ENCODE measurements at regions not wholly inside any gene's neighbourhood (a gene's known extent, or its start where the extent isn't known, plus 50 kb on each side); places are given as distances from the start of the nearest gene placed in this dataset.
A peak's percentile ranks its signal among the peaks of the same experiment; 100 is the strongest.

DNA sequence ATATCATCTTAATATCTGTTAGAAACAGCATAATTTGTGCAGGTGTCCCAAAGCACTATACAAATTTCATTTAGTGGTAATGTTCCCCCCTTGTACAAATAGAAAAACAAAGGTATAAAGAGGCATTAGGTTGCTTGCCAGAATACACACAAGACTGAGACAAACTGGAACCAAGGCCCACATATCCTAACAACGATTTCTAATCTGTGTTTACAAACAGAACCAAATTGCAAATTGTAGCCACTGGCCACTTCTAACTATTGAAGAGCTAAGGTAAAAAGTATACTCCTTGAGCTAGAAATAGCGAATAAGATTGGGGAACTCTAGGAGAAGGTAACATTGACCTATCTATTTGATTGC lies 526.1 kb downstream of the KLF12 start:
- H3K27ac ChIP-seq, result no peak overlapping the region
- H3K4me3 ChIP-seq, result no peak overlapping the region
- TF ChIP-seq CTCF (IDR thresholded peaks at IDR 0.05; ENCODE audit: low read depth, low read length), result no peak
- H3K27me3 ChIP-seq, result no peaks in the 10 kb centered on the region
- DNase-seq (ENCODE audit: low read depth in 1 of 2, low spot score in 1 of 2), result no peak
- H3K36me3 ChIP-seq, result no peaks in the 10 kb centered on the region
- no peaks in the 10 kb centered on the region for H3K9me3 ChIP-seq (ENCODE audit: low read depth)
- H3K4me1 ChIP-seq (ENCODE audit: low read depth), result no peaks in the 10 kb centered on the region

DNA sequence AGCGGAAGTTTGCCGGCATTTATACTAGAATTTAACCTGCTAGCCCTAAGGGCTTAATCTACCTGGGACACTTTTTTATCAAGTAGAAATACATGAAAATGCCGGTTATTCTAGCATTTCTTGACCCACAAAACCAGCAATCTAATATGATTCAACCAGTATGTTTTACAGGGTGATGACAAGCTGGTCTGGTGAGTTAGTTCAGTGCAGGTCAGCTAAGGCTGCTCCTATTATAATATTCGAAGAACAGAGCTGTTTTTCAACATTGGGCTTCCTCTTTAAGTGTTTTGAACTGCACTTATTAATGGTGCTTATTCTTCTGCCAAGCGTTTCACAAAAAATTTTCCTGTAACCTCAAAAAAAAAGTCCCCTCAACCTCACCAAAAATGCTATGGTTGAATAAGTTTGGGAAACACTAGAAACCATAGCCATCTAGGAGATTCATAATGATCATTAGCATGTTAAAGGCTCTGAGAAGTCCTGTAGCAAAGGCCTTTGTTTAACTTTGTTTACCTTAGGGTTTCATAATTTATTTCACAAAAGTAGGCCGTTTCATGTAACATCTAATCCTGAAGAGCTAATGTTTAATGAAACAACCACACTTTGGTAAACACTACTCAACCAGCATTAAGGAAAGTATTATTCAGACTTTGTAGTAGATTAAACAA lies 526.6 kb downstream of the KLF12 start:
- no peak overlapping the region for H3K4me3 ChIP-seq

GRCh38 chr13:73603646-73604045 lies 530.6 kb downstream of the KLF12 start:
- H3K27ac ChIP-seq, result no peak overlapping the region
- H3K9me3 ChIP-seq (ENCODE audit: low read depth), result no peaks in the 10 kb centered on the region
- no peaks in the 10 kb centered on the region for H3K27me3 ChIP-seq
- DNase-seq (ENCODE audit: low read depth in 1 of 2, low spot score in 1 of 2), result no peak
- no peaks in the 10 kb centered on the region for H3K36me3 ChIP-seq
- H3K4me1 ChIP-seq (ENCODE audit: low read depth), result no peaks in the 10 kb centered on the region
- no peak overlapping the region for H3K4me3 ChIP-seq
- no peak for TF ChIP-seq CTCF (IDR thresholded peaks at IDR 0.05; ENCODE audit: low read depth, low read length)

More for the DNA sequence above, 526.6 kb downstream of the KLF12 start:
- Histone ChIP-seq H3K36me3 (no peaks in the 10 kb centered on the region), H3K9me3 (ENCODE audit: low read depth) (no peaks in the 10 kb centered on the region), H3K27ac (no peak overlapping the region), H3K27me3 (no peaks in the 10 kb centered on the region), H3K4me1 (ENCODE audit: low read depth) (no peaks in the 10 kb centered on the region)
- no peak for DNase-seq (ENCODE audit: low read depth in 1 of 2, low spot score in 1 of 2)
- no peak for TF ChIP-seq CTCF (IDR thresholded peaks at IDR 0.05; ENCODE audit: low read depth, low read length)

GRCh38 chr13:73602295-73602694 lies 531.9 kb downstream of the KLF12 start:
- TF ChIP-seq CTCF (IDR thresholded peaks at IDR 0.05; ENCODE audit: low read depth, low read length), result no peak
- no peaks in the 10 kb centered on the region for H3K36me3 ChIP-seq
- no peaks in the 10 kb centered on the region for H3K9me3 ChIP-seq (ENCODE audit: low read depth)
- peak in 1 of 2 donors; percentile 30 for DNase-seq (ENCODE audit: low read depth in 1 of 2, low spot score in 1 of 2)
- no peak overlapping the region for H3K4me3 ChIP-seq
- H3K27me3 ChIP-seq, result no peaks in the 10 kb centered on the region
- H3K4me1 ChIP-seq (ENCODE audit: low read depth), result no peaks in the 10 kb centered on the region
- H3K27ac ChIP-seq, result no peak overlapping the region

DNA sequence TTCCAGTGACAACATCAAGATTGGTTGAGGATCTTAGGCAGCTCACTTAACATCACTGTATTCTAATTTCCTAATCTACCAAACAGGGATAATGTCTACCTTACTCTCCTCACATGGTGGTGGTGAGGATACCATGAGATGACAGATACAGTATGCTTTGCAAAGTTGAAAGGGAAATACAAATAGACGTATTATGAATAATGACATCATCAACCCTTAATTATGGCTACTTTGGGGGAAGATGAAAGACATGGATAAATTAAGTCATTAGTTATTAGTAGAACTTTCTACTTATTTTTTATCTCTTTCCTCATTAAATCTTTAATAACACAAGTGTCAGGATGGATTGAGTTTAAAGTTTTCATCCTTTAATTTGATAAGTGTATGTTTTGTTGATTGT lies 532.5 kb downstream of the KLF12 start:
- Histone ChIP-seq H3K9me3 (ENCODE audit: low read depth) (no peaks in the 10 kb centered on the region), H3K27ac (no peak overlapping the region), H3K36me3 (no peaks in the 10 kb centered on the region), H3K4me3 (no peak overlapping the region), H3K4me1 (ENCODE audit: low read depth) (no peaks in the 10 kb centered on the region), H3K27me3 (no peaks in the 10 kb centered on the region)
- no peak for DNase-seq (ENCODE audit: low read depth in 1 of 2, low spot score in 1 of 2)
- no peak for TF ChIP-seq CTCF (IDR thresholded peaks at IDR 0.05; ENCODE audit: low read depth, low read length)

All from cardiac muscle cell (in vitro differentiated cells and primary cell).